Panc1 (cell line): ENCODE measurements at regions not wholly inside any gene's neighbourhood (a gene's known extent, or its start where the extent isn't known, plus 50 kb on each side); places are given as distances from the start of the nearest gene placed in this dataset.

Experiments
- ATAC-seq: fragments of 200-7000 bp; cut with Tn5 transposase; 2 replicates; pipeline ENCODE4 v1.9.1; 2020; ENCODE audit warnings: mild to moderate bottlenecking, moderate library complexity
- BruUV-seq: library from RNA; stranded (reverse); fragments of 400-500 nt; replicated peaks from 2 replicates; lab custom pipeline; 2021; lab: Mats Ljungman, UMichigan
- CTCF ChIA-PET: fragments of 300-600 bp; sonication (Branson Sonifier 250); formaldehyde crosslinking; loops from one replicate; lab custom pipeline; 2022; ENCODE audit warnings: antibody characterized with exemption; lab: Charles Lee
- POLR2A ChIA-PET: fragments of 300-600 bp; sonication (Branson Sonifier 250); formaldehyde crosslinking; loops from one replicate; lab custom pipeline; 2022; ENCODE audit warnings: antibody characterized with exemption; lab: Charles Lee
- DNase-seq: peaks from one replicate; pipeline ENCODE4 v3.0.0-alpha.2; 2010; ENCODE audit warnings: low read depth, low spot score
- H3K27ac ChIP-seq: 2 replicates; pipeline ENCODE4 v1.5.1; 2011; ENCODE audit warnings: mild to moderate bottlenecking, low read length, inconsistent platforms
- H3K27me3 ChIP-seq: fragments of 200-500 bp; sonication (Bioruptor generic); 2 replicates; pipeline ENCODE4 v1.6.0; 2014; ENCODE audit warnings: low read length, inconsistent platforms; ENCODE audit not compliant: control insufficient read depth, insufficient read depth
- H3K36me3 ChIP-seq: fragments of 200-500 bp; sonication (Bioruptor generic); 2 replicates; pipeline ENCODE4 v1.5.1; 2014; ENCODE audit warnings: inconsistent platforms, mild to moderate bottlenecking, low read length, moderate library complexity; ENCODE audit not compliant: control insufficient read depth, insufficient read depth
- H3K4me1 ChIP-seq: 2 replicates; pipeline ENCODE4 v1.5.1; 2011; ENCODE audit warnings: inconsistent platforms, mild to moderate bottlenecking, low read length, moderate library complexity; ENCODE audit not compliant: control insufficient read depth, insufficient read depth
- H3K4me3 ChIP-seq, 2 experiments: 2 replicates each; pipeline ENCODE4 v1.5.1; 2011 to 2012; ENCODE audit warnings: low read depth in 2 of 2, low read length in 2 of 2, mild to moderate bottlenecking in 2 of 2, inconsistent platforms in 1 of 2, moderate library complexity in 1 of 2
- H3K9me3 ChIP-seq: fragments of 200-500 bp; sonication (Bioruptor generic); 2 replicates; pipeline ENCODE4 v1.5.1; 2014; ENCODE audit warnings: low read depth, mild to moderate bottlenecking, inconsistent platforms, low read length, moderate library complexity; ENCODE audit not compliant: control insufficient read depth, insufficient read depth
- CTCF ChIP-seq: fragments of 450-650 bp; IDR thresholded peaks from 2 replicates; pipeline ENCODE4 v1.5.1; 2017; ENCODE audit warnings: mild to moderate bottlenecking
- POLR2AphosphoS5 ChIP-seq: IDR thresholded peaks from 2 replicates; pipeline ENCODE4 v1.6.1; 2012; ENCODE audit warnings: mild to moderate bottlenecking, low read depth, low read length, moderate library complexity
- REST ChIP-seq, 2 experiments: IDR thresholded peaks; 2 replicates each; pipeline ENCODE4 v1.6.1; 2011 to 2012; ENCODE audit warnings: low read depth in 2 of 2, control low read depth in 1 of 2, low read length in 1 of 2, mild to moderate bottlenecking in 1 of 2, moderate library complexity in 1 of 2; ENCODE audit not compliant: insufficient read depth in 1 of 2
- SIN3A ChIP-seq: IDR thresholded peaks from 2 replicates; pipeline ENCODE4 v1.6.1; 2012; ENCODE audit warnings: low read depth, mild to moderate bottlenecking, low read length, moderate library complexity, borderline replicate concordance; ENCODE audit not compliant: insufficient read depth
- TCF7L2 ChIP-seq: IDR thresholded peaks from 2 replicates; pipeline ENCODE4 v1.6.1; 2011; ENCODE audit warnings: mild to moderate bottlenecking, low read depth, low read length, inconsistent platforms
- in situ Hi-C: cut with HindIII; loops from 2 replicates; pipeline ENCODE4 v1.10.0; 2016; ENCODE audit warnings: low sequenced_read_pairs, low pct_unique_long_range_greater_than_20kb
- intact Hi-C: fragments of 100-400 bp; cut with micrococcal nuclease; formaldehyde crosslinking; loops from one replicate; pipeline ENCODE4 v1.10.0; 2022; ENCODE audit not compliant: unreplicated experiment

- in situ Hi-C loops, result no loop called here
- ATAC-seq, result no peak
- BruUV-seq, result no TSS peak
These were observed 246.2 kb downstream of the LNPK start for GRCh38 chr2:175755656-175756386.

GRCh38 chr2:175755169-175755568 lies 246.9 kb downstream of the LNPK start:
- CTCF ChIA-PET, result no interaction called here
- Histone ChIP-seq H3K27ac (no peak overlapping the region), H3K9me3 (no peaks in the 10 kb centered on the region), H3K36me3 (no peaks in the 10 kb centered on the region), H3K4me3 (no peak overlapping the region), H3K4me1 (no peaks in the 10 kb centered on the region), H3K27me3 (no peaks in the 10 kb centered on the region)
- no peak for TF ChIP-seq TCF7L2
- TF ChIP-seq POLR2AphosphoS5, result no peak
- TF ChIP-seq REST (IDR thresholded peaks at IDR 0.05; ENCODE audit: insufficient read depth in 1 of 2, low read depth in 2 of 2, low read length in 1 of 2), result no peak
- no peak for TF ChIP-seq SIN3A
- no peak for TF ChIP-seq CTCF
- DNase-seq (no peak), ATAC-seq (no peak)
- intact Hi-C loops (no loop called here), in situ Hi-C loops (no loop called here)
- no TSS peak for BruUV-seq
- POLR2A ChIA-PET, result no interaction called here

More at GRCh38 chr2:175755656-175756386, 246.2 kb downstream of the LNPK start:
- no peaks in the 10 kb centered on the region for H3K9me3 ChIP-seq
- H3K27ac ChIP-seq, result no peak overlapping the region
- TF ChIP-seq CTCF, result no peak
- TF ChIP-seq POLR2AphosphoS5, result no peak
- TF ChIP-seq REST (IDR thresholded peaks at IDR 0.05; ENCODE audit: insufficient read depth in 1 of 2, low read depth in 2 of 2, low read length in 1 of 2), result no peak
- no peak for TF ChIP-seq SIN3A
- TF ChIP-seq TCF7L2, result no peak
- no peak overlapping the region for H3K4me3 ChIP-seq
- no peaks in the 10 kb centered on the region for H3K36me3 ChIP-seq
- H3K4me1 ChIP-seq, result no peaks in the 10 kb centered on the region
- H3K27me3 ChIP-seq, result no peaks in the 10 kb centered on the region
- DNase-seq, result no peak
- ChIA-PET POLR2A (no interaction called here), CTCF (no interaction called here)
- intact Hi-C loops, result no loop called here
